ENCODE measurements at regions not wholly inside any gene's neighbourhood (a gene's known extent, or its start where the extent isn't known, plus 50 kb on each side); places are given as distances from the start of the nearest gene placed in this dataset.
"Not testable (repeated sequence)": the region's sequence is repeated elsewhere in the genome, so short reads cannot be mapped to it uniquely, and the experiment has no call there.

GRCh38 chr9:85081963-85082362 is 412.4 kb downstream of the NTRK2 start:
- no peak for DNase-seq (ENCODE audit: low spot score in 2 of 2)
- TF ChIP-seq CTCF (IDR thresholded peaks at IDR 0.05) (no peak), POLR2A (IDR thresholded peaks at IDR 0.05) (no peak)
- intact Hi-C loops (cut with DNase I; ENCODE audit: low total_unique reads): no loop called here
- WGBS, 2 donors: 86 to 89% methylated on average over 3 of the region's 3 CpGs
- H3K4me3 ChIP-seq (ENCODE audit: low read depth, poor library complexity, severe bottlenecking): no peak overlapping the region

- H3K4me3 ChIP-seq (ENCODE audit: low read depth, poor library complexity, severe bottlenecking): no peak overlapping the region
- TF ChIP-seq POLR2A (IDR thresholded peaks at IDR 0.05) (no peak), CTCF (IDR thresholded peaks at IDR 0.05) (no peak)
- DNase-seq (ENCODE audit: low spot score in 2 of 2): no peak
- 35 to 55% methylated on average over 1 of the region's 1 CpG for WGBS, 2 donors
- intact Hi-C loops (cut with DNase I; ENCODE audit: low total_unique reads): no loop called here
Observed at GRCh38 chr9:85079349-85079748, 409.8 kb downstream of the NTRK2 start.

GRCh38 chr9:85077944-85078343 is 408.4 kb downstream of the NTRK2 start:
- 84% methylated on average over 5 of the region's 5 CpGs for WGBS, 2 donors
- intact Hi-C loops (cut with DNase I; ENCODE audit: low total_unique reads): no loop called here
- TF ChIP-seq CTCF (IDR thresholded peaks at IDR 0.05): no peak
- TF ChIP-seq POLR2A (IDR thresholded peaks at IDR 0.05): no peak
- H3K4me3 ChIP-seq (ENCODE audit: low read depth, poor library complexity, severe bottlenecking): no peak overlapping the region
- DNase-seq (ENCODE audit: low spot score in 2 of 2): no peak

GRCh38 chr9:85077146-85077545 is 407.6 kb downstream of the NTRK2 start:
- DNase-seq (ENCODE audit: low spot score in 2 of 2); intact Hi-C loops (cut with DNase I; ENCODE audit: low total_unique reads); H3K4me3 ChIP-seq (ENCODE audit: low read depth, poor library complexity, severe bottlenecking): not testable (repeated sequence)
- WGBS, 2 donors: 76 to 80% methylated on average over 15 to 16 of the region's 23 CpGs
